A673 (cell line): ENCODE measurements at regions not wholly inside any gene's neighbourhood (a gene's known extent, or its start where the extent isn't known, plus 50 kb on each side); places are given as distances from the start of the nearest gene placed in this dataset.

ENCODE experiments used
- CTCF ChIP-seq: fragments of 300-800, 200-600 bp; sonication (generic); conservative IDR thresholded peaks from 2 replicates; pipeline ENCODE4 v1.5.1; 2017; ENCODE audit warnings: low read depth, mild to moderate bottlenecking, antibody characterized with exemption, low read length, moderate library complexity, mixed read lengths
- EZH2 ChIP-seq: fragments of 200-600 bp; sonication (generic); IDR thresholded peaks from 2 replicates; pipeline ENCODE4 v1.6.1; 2017; ENCODE audit warnings: borderline replicate concordance, low read depth, mild to moderate bottlenecking, mixed read lengths, antibody characterized with exemption, low read length; ENCODE audit not compliant: poor library complexity, severe bottlenecking

GRCh38 chr6:14191761-14192160 is 74.2 kb downstream of the CD83 start:
- TF ChIP-seq CTCF, result no peak
- no peak for TF ChIP-seq EZH2
